ENCODE measurements at regions not wholly inside any gene's neighbourhood (a gene's known extent, or its start where the extent isn't known, plus 50 kb on each side); places are given as distances from the start of the nearest gene placed in this dataset.

DNA sequence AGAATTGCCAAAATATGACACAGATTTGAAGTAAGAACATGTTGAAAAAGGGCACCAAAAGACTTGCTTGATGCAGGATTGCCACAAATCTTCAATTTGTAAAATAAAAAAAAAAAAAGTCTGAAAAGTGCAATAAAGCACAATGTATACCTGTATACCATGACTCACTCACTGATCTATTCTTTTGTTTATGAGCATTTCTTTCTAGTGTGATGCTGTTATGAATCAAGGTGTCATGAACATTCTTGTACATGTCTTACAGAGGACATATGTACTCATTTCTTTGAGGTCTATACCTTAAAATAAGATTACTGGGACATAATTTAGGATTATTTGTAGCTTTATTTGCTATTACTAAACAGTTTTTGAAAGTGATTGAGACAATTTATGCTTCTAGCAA, 464.9 kb upstream of the RBMS3 start:
- no peak overlapping the region for H3K27ac ChIP-seq (ENCODE audit: low read depth in 1 of 2, low read length in 2 of 2)
- no peak overlapping the region for H3K4me3 Mint-ChIP-seq
- TF ChIP-seq, protein P1, sequence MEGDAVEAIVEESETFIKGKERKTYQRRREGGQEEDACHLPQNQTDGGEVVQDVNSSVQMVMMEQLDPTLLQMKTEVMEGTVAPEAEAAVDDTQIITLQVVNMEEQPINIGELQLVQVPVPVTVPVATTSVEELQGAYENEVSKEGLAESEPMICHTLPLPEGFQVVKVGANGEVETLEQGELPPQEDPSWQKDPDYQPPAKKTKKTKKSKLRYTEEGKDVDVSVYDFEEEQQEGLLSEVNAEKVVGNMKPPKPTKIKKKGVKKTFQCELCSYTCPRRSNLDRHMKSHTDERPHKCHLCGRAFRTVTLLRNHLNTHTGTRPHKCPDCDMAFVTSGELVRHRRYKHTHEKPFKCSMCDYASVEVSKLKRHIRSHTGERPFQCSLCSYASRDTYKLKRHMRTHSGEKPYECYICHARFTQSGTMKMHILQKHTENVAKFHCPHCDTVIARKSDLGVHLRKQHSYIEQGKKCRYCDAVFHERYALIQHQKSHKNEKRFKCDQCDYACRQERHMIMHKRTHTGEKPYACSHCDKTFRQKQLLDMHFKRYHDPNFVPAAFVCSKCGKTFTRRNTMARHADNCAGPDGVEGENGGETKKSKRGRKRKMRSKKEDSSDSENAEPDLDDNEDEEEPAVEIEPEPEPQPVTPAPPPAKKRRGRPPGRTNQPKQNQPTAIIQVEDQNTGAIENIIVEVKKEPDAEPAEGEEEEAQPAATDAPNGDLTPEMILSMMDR (IDR thresholded peaks at IDR 0.05): no peak
- H3K9me3 Mint-ChIP-seq: no peaks in the 10 kb centered on the region
- H3K4me1 Mint-ChIP-seq (ENCODE audit: low read depth): no peaks in the 10 kb centered on the region
- H3K9me3 ChIP-seq (ENCODE audit: control insufficient read depth in 1 of 2, insufficient read depth in 1 of 2, low read length in 2 of 2): no peaks in the 10 kb centered on the region
- ChIA-PET CTCF (no interaction called here), POLR2A (no interaction called here)
- H3K36me3 Mint-ChIP-seq (ENCODE audit: low read depth): no peaks in the 10 kb centered on the region
- intact Hi-C loops (cut with DNase I, micrococcal nuclease): no loop called here
- no peaks in the 10 kb centered on the region for H3K27me3 ChIP-seq (ENCODE audit: control insufficient read depth in 1 of 2, insufficient read depth in 2 of 2, low read length in 2 of 2)
- ATAC-seq (ENCODE audit: poor library complexity): no peak
- no peak for DNase-seq
- H3K4me1 ChIP-seq (ENCODE audit: insufficient read depth, low read length): no peaks in the 10 kb centered on the region
- H3K27ac Mint-ChIP-seq: no peak overlapping the region
- H3K27me3 Mint-ChIP-seq: no peaks in the 10 kb centered on the region
- no peaks in the 10 kb centered on the region for H3K36me3 ChIP-seq (ENCODE audit: insufficient read depth, low read length)
- no peak overlapping the region for H3K4me3 ChIP-seq (ENCODE audit: low read length)

GRCh38 chr3:28824316-28824715, 456.6 kb upstream of the RBMS3 start:
- DNase-seq (no peak), ATAC-seq (ENCODE audit: poor library complexity) (no peak)
- Histone ChIP-seq H3K4me1 (ENCODE audit: insufficient read depth, low read length) (no peaks in the 10 kb centered on the region), H3K27ac (ENCODE audit: low read depth in 1 of 2, low read length in 2 of 2) (no peak overlapping the region), H3K27me3 (ENCODE audit: control insufficient read depth in 1 of 2, insufficient read depth in 2 of 2, low read length in 2 of 2) (no peaks in the 10 kb centered on the region), H3K4me3 (ENCODE audit: low read length) (no peak overlapping the region), H3K36me3 (ENCODE audit: insufficient read depth, low read length) (no peaks in the 10 kb centered on the region), H3K9me3 (ENCODE audit: control insufficient read depth in 1 of 2, insufficient read depth in 1 of 2, low read length in 2 of 2) (no peaks in the 10 kb centered on the region)
- intact Hi-C loops (cut with DNase I, micrococcal nuclease): no loop called here
- no peaks in the 10 kb centered on the region for H3K27me3 Mint-ChIP-seq
- H3K36me3 Mint-ChIP-seq (ENCODE audit: low read depth): no peaks in the 10 kb centered on the region
- H3K4me1 Mint-ChIP-seq (ENCODE audit: low read depth): no peaks in the 10 kb centered on the region
- no peak overlapping the region for H3K27ac Mint-ChIP-seq
- no peaks in the 10 kb centered on the region for H3K9me3 Mint-ChIP-seq
- ChIA-PET POLR2A (no interaction called here), CTCF (no interaction called here)
- TF ChIP-seq, protein P1 (IDR thresholded peaks at IDR 0.05): no peak
- H3K4me3 Mint-ChIP-seq: no peak overlapping the region

GRCh38 chr3:28826840-28827239, 454.0 kb upstream of the RBMS3 start:
- intact Hi-C loops (cut with DNase I, micrococcal nuclease): no loop called here
- H3K4me1 ChIP-seq (ENCODE audit: insufficient read depth, low read length): no peaks in the 10 kb centered on the region
- no peak overlapping the region for H3K27ac ChIP-seq (ENCODE audit: low read depth in 1 of 2, low read length in 2 of 2)
- Mint-ChIP-seq H3K4me1 (ENCODE audit: low read depth) (no peaks in the 10 kb centered on the region), H3K27me3 (no peaks in the 10 kb centered on the region), H3K9me3 (no peaks in the 10 kb centered on the region), H3K4me3 (no peak overlapping the region), H3K27ac (no peak overlapping the region), H3K36me3 (ENCODE audit: low read depth) (no peaks in the 10 kb centered on the region)
- ChIA-PET CTCF (no interaction called here), POLR2A (no interaction called here)
- DNase-seq (no peak), ATAC-seq (ENCODE audit: poor library complexity) (no peak)
- H3K4me3 ChIP-seq (ENCODE audit: low read length): no peak overlapping the region
- TF ChIP-seq, protein P1 (IDR thresholded peaks at IDR 0.05): no peak
- H3K36me3 ChIP-seq (ENCODE audit: insufficient read depth, low read length): no peaks in the 10 kb centered on the region
- H3K27me3 ChIP-seq (ENCODE audit: control insufficient read depth in 1 of 2, insufficient read depth in 2 of 2, low read length in 2 of 2): no peaks in the 10 kb centered on the region
- H3K9me3 ChIP-seq (ENCODE audit: control insufficient read depth in 1 of 2, insufficient read depth in 1 of 2, low read length in 2 of 2): no peaks in the 10 kb centered on the region
